ENCODE measurements at regions not wholly inside any gene's neighbourhood (a gene's known extent, or its start where the extent isn't known, plus 50 kb on each side); places are given as distances from the start of the nearest gene placed in this dataset.

GRCh38 chr3:152192936-152193672 lies 75.6 kb upstream of the MBNL1 start:
- DNase-seq (ENCODE audit: low spot score), result no peak

DNA sequence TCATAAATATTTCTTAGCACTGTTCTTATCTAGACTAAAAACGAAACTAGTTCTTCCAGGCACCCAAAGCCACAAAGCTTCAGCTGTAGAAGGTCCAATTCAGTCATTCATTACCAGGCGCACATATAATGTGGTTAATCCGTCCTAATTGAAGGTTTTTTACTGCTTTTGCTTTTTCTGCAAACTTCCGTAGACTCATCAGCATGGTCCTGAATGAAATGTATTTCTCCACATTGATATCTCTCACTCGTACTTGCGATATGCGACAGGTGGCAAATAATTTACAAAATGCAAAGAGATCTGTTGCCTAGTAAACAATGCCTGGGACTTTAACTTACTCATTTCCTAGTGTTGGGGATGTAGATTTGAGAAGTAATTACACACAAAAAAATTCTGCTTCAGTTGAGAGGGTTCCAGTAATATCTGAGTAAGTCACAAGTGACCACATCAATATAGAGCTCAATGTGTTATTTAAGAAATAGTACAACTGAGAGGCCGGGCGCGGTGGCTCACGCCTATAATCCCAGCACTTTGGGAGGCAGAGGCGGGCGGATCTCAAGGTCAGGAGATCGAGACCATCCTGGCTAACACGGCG lies 75.0 kb upstream of the MBNL1 start:
- no peak for DNase-seq (ENCODE audit: low spot score)

GRCh38 chr3:152195206-152195605 lies 73.5 kb upstream of the MBNL1 start:
- DNase-seq (ENCODE audit: low spot score), result no peak

- no peak for DNase-seq (ENCODE audit: low spot score)
Observed at GRCh38 chr3:152196782-152197181, 71.9 kb upstream of the MBNL1 start.

- DNase-seq (ENCODE audit: low spot score), result no peak
Observed at GRCh38 chr3:152197451-152197850, 71.3 kb upstream of the MBNL1 start.

GRCh38 chr3:152197937-152198336 lies 70.8 kb upstream of the MBNL1 start:
- DNase-seq (ENCODE audit: low spot score), result no peak

DNA sequence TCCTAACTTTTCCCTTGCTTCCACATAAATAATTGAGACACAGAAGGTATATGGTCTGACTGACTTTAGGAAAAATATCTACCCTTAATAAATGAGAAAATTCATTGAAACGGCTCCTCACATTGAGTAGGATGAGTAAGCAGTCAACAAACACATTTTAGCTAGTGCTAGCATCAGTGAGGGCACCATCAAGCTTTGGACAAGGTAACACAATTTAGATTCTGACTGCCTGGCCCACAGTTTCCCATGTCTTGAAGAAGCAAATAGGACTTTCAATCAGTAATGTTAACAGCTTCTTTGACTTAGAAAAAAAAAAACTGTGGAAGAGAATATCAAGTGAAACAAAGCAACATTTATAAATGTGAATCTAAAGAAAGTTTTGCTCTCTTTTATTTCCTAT lies 70.1 kb upstream of the MBNL1 start:
- DNase-seq (ENCODE audit: low spot score), result no peak

DNA sequence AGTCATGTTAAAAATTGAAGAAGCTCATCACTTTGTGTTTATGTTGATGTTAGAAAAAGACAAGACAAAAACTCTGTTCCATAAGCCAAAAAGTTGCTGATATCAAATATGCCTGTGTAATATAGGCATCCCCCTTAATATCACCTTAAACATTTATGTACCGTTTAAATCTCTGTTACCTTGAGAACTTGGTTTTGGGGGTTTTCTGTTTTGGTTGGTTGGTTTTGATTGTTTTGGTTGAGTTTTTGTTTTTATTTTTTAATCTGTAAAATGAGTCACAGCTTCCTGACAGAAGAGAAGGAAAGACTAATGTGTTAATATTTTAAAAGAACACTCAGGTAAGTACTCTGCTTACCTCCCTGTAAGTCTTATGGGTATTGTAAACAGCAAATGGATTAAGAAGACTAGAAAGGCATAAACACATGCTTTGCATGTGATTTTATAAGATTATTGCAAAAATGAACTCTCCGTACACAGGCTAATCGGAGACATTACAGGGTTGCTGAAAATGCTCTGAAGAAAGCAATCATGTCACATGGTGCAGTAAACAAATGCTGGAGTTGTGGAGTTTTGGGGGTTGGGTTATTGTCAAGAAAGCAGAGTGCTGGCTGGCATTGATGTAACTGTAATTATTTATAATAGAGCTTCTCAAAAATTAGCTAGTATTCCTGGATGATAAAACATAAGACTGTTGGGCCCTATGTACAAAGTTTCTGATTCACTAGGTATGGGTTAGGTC lies 69.5 kb upstream of the MBNL1 start:
- no peak for DNase-seq (ENCODE audit: low spot score)

GRCh38 chr3:152200476-152201420 lies 68.0 kb upstream of the MBNL1 start:
- DNase-seq (ENCODE audit: low spot score), result no peak

- DNase-seq (ENCODE audit: low spot score), result no peak
Observed at GRCh38 chr3:152202976-152203626, 65.6 kb upstream of the MBNL1 start.

- no peak for DNase-seq (ENCODE audit: low spot score)
Observed at GRCh38 chr3:152203652-152204051, 65.1 kb upstream of the MBNL1 start.

- no peak for DNase-seq (ENCODE audit: low spot score)
Observed at GRCh38 chr3:152204218-152204617, 64.5 kb upstream of the MBNL1 start.

DNA sequence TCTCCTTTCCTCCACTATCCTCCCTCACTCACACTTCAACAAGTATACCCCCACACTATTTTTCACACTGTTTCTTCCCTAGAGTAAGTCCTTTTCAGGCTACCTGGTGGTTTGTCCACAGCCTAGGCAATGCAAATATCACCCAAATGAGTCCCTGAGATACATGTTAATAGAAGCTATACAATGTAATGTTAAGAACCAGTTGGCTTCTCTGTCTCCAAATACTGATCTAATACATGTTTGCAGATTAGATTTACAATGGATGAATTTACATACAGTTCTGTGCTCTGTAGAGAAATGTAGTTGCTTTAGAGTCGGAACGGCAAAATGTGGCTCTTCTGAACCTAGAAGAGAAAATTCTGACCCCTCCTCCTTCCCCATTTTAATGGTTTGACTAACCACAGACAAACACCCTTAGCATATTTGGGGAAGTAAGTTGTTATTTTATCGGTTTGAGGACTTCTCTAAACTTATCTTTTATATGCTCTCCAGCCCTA lies 63.6 kb upstream of the MBNL1 start:
- no peak for DNase-seq (ENCODE audit: low spot score)

DNA sequence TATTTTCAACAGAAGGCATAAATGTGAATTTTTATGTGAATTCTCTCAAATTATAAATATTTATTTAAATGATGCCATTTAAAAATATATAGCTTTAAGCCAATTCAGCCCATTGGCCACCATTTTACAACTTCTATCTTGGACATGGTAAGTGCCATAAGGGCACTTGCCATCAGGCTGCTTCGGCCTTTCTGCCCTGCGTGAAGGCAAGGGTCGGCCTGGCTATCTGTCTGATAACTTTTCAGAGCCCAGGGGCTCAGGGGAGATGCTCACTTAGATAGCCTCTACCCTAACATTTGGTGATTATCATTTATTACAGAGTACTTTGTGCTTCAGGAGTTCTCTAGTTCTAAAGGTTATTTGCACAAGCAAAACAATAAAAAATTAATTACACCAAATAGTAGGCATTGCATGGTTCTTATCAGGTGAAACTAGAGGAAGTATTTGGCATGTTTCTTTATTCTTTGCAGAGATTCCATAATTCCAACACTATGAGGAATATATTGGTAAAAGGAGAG lies 62.4 kb upstream of the MBNL1 start:
- no peak for DNase-seq (ENCODE audit: low spot score)

DNA sequence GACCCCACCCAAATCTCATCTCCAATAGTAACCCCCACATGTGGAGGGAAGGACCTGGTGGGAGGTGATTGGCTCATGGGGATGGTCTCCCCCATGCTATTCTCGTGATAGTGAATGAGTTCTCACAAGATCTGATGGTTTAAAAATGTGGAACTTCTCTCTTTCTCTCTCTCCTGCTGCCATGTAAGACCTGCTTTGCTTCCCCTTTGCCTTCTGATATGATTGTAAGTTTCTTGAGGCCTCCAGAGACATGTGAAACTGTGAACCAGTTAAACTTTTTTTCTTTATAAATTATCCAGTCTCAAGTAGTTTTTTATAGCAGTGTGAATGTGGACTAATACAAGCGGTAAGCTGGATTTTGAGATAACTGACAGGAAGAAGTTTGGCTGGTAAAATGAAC lies 60.3 kb upstream of the MBNL1 start:
- DNase-seq (ENCODE audit: low spot score), result no peak

- DNase-seq (ENCODE audit: low spot score), result no peak
Observed at GRCh38 chr3:152209060-152209459, 59.7 kb upstream of the MBNL1 start.

DNA sequence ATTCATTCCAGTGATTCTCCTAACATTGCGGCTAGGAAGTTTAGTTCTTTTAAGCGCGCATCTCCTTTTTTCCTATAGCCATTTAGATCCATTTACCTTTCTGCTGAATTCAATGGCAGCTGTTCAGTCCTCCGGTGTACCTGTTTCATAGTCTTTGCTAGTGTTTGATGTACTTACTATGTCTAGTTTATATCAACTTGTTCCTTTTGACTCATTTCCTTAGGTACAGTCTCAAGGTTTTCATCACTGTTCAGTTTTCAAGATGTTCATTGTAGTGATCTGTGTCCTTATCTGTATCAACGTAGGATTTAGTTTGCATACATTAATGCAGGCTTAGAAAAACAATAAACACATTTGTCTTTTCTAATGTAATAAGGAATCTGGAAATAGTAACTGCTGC lies 59.0 kb upstream of the MBNL1 start:
- no peak for DNase-seq (ENCODE audit: low spot score)

GRCh38 chr3:152210697-152211096 lies 58.0 kb upstream of the MBNL1 start:
- DNase-seq (ENCODE audit: low spot score), result no peak

DNA sequence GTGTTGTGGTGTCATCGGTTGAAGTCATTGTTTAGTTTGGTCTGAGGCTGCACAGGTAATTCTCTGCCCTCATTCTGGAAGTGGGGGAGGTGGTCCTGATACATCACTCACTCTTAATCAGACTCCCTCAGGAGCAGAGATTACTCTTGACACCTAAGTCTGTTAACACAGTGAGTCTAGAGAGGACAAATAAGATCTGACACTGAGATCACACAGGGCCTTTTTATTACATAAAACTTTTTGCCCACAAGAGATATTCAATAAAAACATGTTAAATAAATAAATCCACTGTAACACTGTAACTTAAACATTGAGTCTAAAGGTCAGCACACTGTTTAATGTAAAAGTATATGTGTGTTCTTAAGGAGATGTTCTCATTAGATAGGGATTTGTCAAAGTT lies 57.1 kb upstream of the MBNL1 start:
- DNase-seq (ENCODE audit: low spot score), result no peak

DNA sequence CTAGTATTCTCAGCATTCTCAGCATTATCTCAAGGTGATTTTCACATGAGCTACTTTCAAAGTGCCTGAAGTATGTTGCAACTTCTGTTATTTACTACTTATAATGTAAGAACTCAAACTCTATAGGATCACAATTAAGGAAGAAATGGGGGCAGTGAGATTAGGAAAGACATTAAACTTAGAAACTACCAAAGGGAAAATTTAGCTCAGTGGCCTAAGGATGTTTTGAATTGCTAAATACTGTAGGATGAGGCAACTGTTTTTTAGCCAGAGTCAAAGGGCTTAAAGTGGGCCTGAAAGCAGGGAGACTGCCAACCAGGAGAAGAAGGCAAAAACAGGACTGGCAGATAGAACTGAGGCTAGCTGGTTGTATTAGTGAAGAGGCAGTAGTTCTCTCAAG lies 55.5 kb upstream of the MBNL1 start:
- DNase-seq (ENCODE audit: low spot score), result no peak

DNA sequence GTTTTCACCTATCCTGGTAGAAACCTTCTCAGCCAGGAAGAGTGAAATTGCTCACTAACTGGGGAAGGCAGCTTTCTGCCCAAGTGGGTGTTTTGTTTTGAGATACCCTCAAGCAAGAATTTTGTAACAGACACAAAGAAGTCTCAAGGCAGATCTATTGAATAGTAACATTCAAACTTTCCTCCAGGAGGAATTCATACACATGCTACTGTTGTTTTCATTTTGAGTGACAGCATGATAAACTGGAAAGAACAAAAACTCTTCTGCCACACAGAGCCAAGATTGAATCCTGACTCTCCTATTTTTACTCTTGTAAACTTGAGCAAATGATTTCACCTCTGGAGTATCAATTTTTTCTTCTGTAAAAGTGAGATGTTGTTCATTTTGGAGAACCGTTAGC lies 54.8 kb upstream of the MBNL1 start:
- no peak for DNase-seq (ENCODE audit: low spot score)

Data from SK-N-DZ (cell line).